Liver (tissue), 8 donors: ENCODE measurements at regions not wholly inside any gene's neighbourhood (a gene's known extent, or its start where the extent isn't known, plus 50 kb on each side); places are given as distances from the start of the nearest gene placed in this dataset.

Source experiments
- DNase-seq: peaks from one replicate; pipeline ENCODE4 v3.0.0-alpha.2; 2017; ENCODE audit warnings: low spot score
- H3K27ac ChIP-seq, 2 donors: one replicate each; pipeline ENCODE4 v1.7.0; 2013; ENCODE audit warnings: inconsistent platforms in 2 of 2, low read length in 2 of 2, control low read depth in 1 of 2, low read depth in 1 of 2, mild to moderate bottlenecking in 1 of 2
- H3K27me3 ChIP-seq, 4 donors: one replicate each; pipeline versions ENCODE4 v1.6.1 to v1.7.0; 2013; ENCODE audit warnings: low read length in 3 of 4, inconsistent platforms in 1 of 4, mild to moderate bottlenecking in 1 of 4, moderate library complexity in 1 of 4; ENCODE audit not compliant: control insufficient read depth in 4 of 4, insufficient read depth in 4 of 4
- H3K36me3 ChIP-seq, 4 donors: one replicate each; pipeline versions ENCODE4 v1.6.1 to v1.7.0; 2013; ENCODE audit warnings: low read length in 3 of 4, mild to moderate bottlenecking in 3 of 4, low read depth in 1 of 4, moderate library complexity in 1 of 4; ENCODE audit not compliant: control insufficient read depth in 4 of 4, insufficient read depth in 3 of 4
- H3K4me1 ChIP-seq, 4 donors: one replicate each; pipeline versions ENCODE4 v1.6.1 to v1.7.0; 2013; ENCODE audit warnings: low read length in 3 of 4, mild to moderate bottlenecking in 3 of 4, moderate library complexity in 1 of 4; ENCODE audit not compliant: control insufficient read depth in 4 of 4, insufficient read depth in 4 of 4
- H3K4me3 ChIP-seq, 3 donors: one replicate each; pipeline versions ENCODE4 v1.6.1 to v1.7.0; 2013; ENCODE audit warnings: low read length in 3 of 3, control low read depth in 1 of 3, low read depth in 1 of 3, mild to moderate bottlenecking in 1 of 3
- H3K9ac ChIP-seq, 2 donors: one replicate each; pipeline ENCODE4 v1.7.0; 2013; ENCODE audit warnings: low read length in 2 of 2, mild to moderate bottlenecking in 2 of 2, moderate library complexity in 2 of 2, control low read depth in 1 of 2, low read depth in 1 of 2
- H3K9me3 ChIP-seq, 4 donors: one replicate each; pipeline versions ENCODE4 v1.6.1 to v1.7.0; 2013; ENCODE audit warnings: low read length in 3 of 4; ENCODE audit not compliant: control insufficient read depth in 4 of 4
- EGR1 ChIP-seq, 2 donors: IDR thresholded peaks; 2 replicates each; pipeline ENCODE4 v1.6.1; 2016 to 2018; ENCODE audit warnings: antibody characterized with exemption in 2 of 2, low read depth in 2 of 2
- FOXA1 ChIP-seq: IDR thresholded peaks from 2 replicates; pipeline ENCODE4 v1.6.1; 2016; ENCODE audit warnings: antibody characterized with exemption
- GABPA ChIP-seq, 2 donors: IDR thresholded peaks in 1 of 2; conservative IDR thresholded peaks in 1 of 2; 2 replicates each; pipeline ENCODE4 v1.6.1; 2016; ENCODE audit warnings: antibody characterized with exemption in 2 of 2, mild to moderate bottlenecking in 1 of 2, moderate library complexity in 1 of 2
- HNF4A ChIP-seq, 2 donors: conservative IDR thresholded peaks; 2 replicates each; pipeline ENCODE4 v1.6.1; 2016; ENCODE audit warnings: antibody characterized with exemption in 2 of 2, mild to moderate bottlenecking in 2 of 2
- HNF4G ChIP-seq: IDR thresholded peaks from 2 replicates; pipeline ENCODE4 v1.6.1; 2016; ENCODE audit warnings: antibody characterized with exemption
- JUND ChIP-seq, 2 donors: IDR thresholded peaks; 2 replicates each; pipeline ENCODE4 v1.6.1; 2016; ENCODE audit warnings: antibody characterized with exemption in 2 of 2
- NR2F2 ChIP-seq: IDR thresholded peaks from 2 replicates; pipeline ENCODE4 v1.6.1; 2016; ENCODE audit warnings: antibody characterized with exemption
- RAD21 ChIP-seq, 2 donors: IDR thresholded peaks; 2 replicates each; pipeline ENCODE4 v1.6.1; 2016; ENCODE audit warnings: antibody characterized with exemption in 2 of 2, mild to moderate bottlenecking in 2 of 2
- RXRA ChIP-seq, 2 donors: IDR thresholded peaks; 2 replicates each; pipeline ENCODE4 v1.6.1; 2017 to 2018; ENCODE audit warnings: antibody characterized with exemption in 2 of 2, mild to moderate bottlenecking in 1 of 2
- SP1 ChIP-seq: IDR thresholded peaks from 2 replicates; pipeline ENCODE4 v1.6.1; 2018; ENCODE audit warnings: antibody characterized with exemption, mild to moderate bottlenecking
- TAF1 ChIP-seq: conservative IDR thresholded peaks from 2 replicates; pipeline ENCODE4 v1.6.1; 2016; ENCODE audit warnings: antibody characterized with exemption, mild to moderate bottlenecking
- YY1 ChIP-seq: IDR thresholded peaks from 2 replicates; pipeline ENCODE4 v1.6.1; 2016; ENCODE audit warnings: antibody characterized with exemption, mild to moderate bottlenecking
- WGBS: extraction: QIAGEN DNeasy Blood & Tissue Kit; methylation state at CpG from one replicate; pipeline ENCODE4 v1.1.7; 2013; 5-methylcytosine and 5-hydroxymethylcytosine counted together
- TF ChIP-seq, protein P1 (sequence below): IDR thresholded peaks from 2 replicates; pipeline ENCODE4 v1.6.1; 2016; ENCODE audit warnings: antibody characterized with exemption
- TF ChIP-seq, protein P2 (sequence below): IDR thresholded peaks from 2 replicates; pipeline ENCODE4 v1.6.1; 2016; ENCODE audit warnings: antibody characterized with exemption
- TF ChIP-seq, protein P3 (sequence below): IDR thresholded peaks from 2 replicates; pipeline ENCODE4 v1.6.1; 2016; ENCODE audit warnings: antibody characterized with exemption, mild to moderate bottlenecking
- TF ChIP-seq, protein P4 (sequence below): IDR thresholded peaks from 2 replicates; pipeline ENCODE4 v1.6.1; 2016; ENCODE audit warnings: antibody characterized with exemption
- TF ChIP-seq, protein P5 (sequence below): fragments of 150-350 bp; IDR thresholded peaks from 2 replicates; pipeline ENCODE4 v1.5.1; 2017; ENCODE audit warnings: improper control_type of control experiment, low read depth, low read length; ENCODE audit not compliant: missing input control
- donor health status: healthy.
- donor health status: healthy.
- donor health status: healthy.
- donor health status: healthy.
- donor health status: healthy.

DNA sequence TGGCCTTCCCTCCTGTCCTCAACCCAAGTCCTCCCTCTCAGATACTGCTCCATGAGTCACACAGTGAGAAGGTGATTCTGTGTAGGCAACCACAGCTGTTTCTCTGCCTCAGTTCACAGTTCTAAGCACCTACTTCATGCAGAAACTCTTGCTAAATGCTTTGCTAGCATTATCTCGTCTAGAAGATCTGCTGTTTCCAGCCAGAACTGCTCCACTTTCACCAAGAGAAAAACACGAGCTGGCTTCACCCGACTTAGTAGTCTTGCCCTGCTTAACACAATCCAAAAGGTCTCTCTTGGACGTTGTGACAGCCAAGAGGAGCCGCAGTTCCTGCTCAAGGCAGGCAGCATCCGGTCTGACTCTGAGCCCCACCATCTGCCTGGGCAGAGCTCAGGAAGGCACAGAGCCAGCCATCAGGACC, 272.1 kb downstream of the UACA start:
- WGBS, result 57% methylated on average over 6 of the region's 6 CpGs
- Histone ChIP-seq H3K4me3 (no peak overlapping the region), H3K4me1 (peaks cover 1 to 16% (median 4%) of the 10 kb centered on the region in 4 donors), H3K27ac (no peak overlapping the region), H3K9ac (no peak overlapping the region), H3K27me3 (no peaks in the 10 kb centered on the region), H3K9me3 (no peaks in the 10 kb centered on the region), H3K36me3 (no peaks in the 10 kb centered on the region)
- no peak for TF ChIP-seq JUND (IDR thresholded peaks at IDR 0.05)
- TF ChIP-seq HNF4G, result no peak
- no peak for DNase-seq

DNA sequence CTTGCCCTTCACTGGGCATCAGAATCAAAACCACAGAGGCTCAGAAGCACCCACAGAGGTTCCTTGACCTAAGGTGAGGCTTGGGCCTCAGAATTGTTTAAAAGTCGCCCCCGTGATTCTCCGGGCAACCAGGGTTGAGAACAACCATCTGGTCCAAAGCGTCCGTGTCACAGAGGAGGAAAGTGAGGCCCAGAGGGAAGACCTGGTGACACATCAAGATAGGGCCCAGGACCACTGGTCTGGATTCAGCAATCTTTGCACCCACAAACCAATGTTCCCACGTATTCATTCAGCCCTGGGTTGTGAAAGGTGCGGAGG, 272.6 kb downstream of the UACA start:
- no peak for TF ChIP-seq NR2F2
- TF ChIP-seq SP1, result no peak
- no peak for TF ChIP-seq FOXA1
- TF ChIP-seq, protein P1, sequence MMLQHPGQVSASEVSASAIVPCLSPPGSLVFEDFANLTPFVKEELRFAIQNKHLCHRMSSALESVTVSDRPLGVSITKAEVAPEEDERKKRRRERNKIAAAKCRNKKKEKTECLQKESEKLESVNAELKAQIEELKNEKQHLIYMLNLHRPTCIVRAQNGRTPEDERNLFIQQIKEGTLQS, result no peak
- no peak for TF ChIP-seq TAF1
- no peak for TF ChIP-seq JUND (IDR thresholded peaks at IDR 0.05)
- no peak for TF ChIP-seq RAD21 (IDR thresholded peaks at IDR 0.05)
- TF ChIP-seq, protein P2, sequence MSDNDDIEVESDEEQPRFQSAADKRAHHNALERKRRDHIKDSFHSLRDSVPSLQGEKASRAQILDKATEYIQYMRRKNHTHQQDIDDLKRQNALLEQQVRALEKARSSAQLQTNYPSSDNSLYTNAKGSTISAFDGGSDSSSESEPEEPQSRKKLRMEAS, result no peak
- no peak for TF ChIP-seq EGR1 (IDR thresholded peaks at IDR 0.05; ENCODE audit: low read depth in 2 of 2)
- TF ChIP-seq, protein P3, sequence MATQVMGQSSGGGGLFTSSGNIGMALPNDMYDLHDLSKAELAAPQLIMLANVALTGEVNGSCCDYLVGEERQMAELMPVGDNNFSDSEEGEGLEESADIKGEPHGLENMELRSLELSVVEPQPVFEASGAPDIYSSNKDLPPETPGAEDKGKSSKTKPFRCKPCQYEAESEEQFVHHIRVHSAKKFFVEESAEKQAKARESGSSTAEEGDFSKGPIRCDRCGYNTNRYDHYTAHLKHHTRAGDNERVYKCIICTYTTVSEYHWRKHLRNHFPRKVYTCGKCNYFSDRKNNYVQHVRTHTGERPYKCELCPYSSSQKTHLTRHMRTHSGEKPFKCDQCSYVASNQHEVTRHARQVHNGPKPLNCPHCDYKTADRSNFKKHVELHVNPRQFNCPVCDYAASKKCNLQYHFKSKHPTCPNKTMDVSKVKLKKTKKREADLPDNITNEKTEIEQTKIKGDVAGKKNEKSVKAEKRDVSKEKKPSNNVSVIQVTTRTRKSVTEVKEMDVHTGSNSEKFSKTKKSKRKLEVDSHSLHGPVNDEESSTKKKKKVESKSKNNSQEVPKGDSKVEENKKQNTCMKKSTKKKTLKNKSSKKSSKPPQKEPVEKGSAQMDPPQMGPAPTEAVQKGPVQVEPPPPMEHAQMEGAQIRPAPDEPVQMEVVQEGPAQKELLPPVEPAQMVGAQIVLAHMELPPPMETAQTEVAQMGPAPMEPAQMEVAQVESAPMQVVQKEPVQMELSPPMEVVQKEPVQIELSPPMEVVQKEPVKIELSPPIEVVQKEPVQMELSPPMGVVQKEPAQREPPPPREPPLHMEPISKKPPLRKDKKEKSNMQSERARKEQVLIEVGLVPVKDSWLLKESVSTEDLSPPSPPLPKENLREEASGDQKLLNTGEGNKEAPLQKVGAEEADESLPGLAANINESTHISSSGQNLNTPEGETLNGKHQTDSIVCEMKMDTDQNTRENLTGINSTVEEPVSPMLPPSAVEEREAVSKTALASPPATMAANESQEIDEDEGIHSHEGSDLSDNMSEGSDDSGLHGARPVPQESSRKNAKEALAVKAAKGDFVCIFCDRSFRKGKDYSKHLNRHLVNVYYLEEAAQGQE, result no peak
- TF ChIP-seq GABPA (IDR thresholded peaks at IDR 0.05 in 1 of 2, conservative IDR thresholded peaks at IDR 0.05 in 1 of 2), result no peak
- no peak for TF ChIP-seq HNF4A (conservative IDR thresholded peaks at IDR 0.05)
- TF ChIP-seq YY1, result no peak
- TF ChIP-seq, protein P4, sequence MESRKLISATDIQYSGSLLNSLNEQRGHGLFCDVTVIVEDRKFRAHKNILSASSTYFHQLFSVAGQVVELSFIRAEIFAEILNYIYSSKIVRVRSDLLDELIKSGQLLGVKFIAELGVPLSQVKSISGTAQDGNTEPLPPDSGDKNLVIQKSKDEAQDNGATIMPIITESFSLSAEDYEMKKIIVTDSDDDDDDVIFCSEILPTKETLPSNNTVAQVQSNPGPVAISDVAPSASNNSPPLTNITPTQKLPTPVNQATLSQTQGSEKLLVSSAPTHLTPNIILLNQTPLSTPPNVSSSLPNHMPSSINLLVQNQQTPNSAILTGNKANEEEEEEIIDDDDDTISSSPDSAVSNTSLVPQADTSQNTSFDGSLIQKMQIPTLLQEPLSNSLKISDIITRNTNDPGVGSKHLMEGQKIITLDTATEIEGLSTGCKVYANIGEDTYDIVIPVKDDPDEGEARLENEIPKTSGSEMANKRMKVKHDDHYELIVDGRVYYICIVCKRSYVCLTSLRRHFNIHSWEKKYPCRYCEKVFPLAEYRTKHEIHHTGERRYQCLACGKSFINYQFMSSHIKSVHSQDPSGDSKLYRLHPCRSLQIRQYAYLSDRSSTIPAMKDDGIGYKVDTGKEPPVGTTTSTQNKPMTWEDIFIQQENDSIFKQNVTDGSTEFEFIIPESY, result no peak
- no peak for TF ChIP-seq HNF4G
- no peak for TF ChIP-seq RXRA (IDR thresholded peaks at IDR 0.05)
- TF ChIP-seq, protein P5, sequence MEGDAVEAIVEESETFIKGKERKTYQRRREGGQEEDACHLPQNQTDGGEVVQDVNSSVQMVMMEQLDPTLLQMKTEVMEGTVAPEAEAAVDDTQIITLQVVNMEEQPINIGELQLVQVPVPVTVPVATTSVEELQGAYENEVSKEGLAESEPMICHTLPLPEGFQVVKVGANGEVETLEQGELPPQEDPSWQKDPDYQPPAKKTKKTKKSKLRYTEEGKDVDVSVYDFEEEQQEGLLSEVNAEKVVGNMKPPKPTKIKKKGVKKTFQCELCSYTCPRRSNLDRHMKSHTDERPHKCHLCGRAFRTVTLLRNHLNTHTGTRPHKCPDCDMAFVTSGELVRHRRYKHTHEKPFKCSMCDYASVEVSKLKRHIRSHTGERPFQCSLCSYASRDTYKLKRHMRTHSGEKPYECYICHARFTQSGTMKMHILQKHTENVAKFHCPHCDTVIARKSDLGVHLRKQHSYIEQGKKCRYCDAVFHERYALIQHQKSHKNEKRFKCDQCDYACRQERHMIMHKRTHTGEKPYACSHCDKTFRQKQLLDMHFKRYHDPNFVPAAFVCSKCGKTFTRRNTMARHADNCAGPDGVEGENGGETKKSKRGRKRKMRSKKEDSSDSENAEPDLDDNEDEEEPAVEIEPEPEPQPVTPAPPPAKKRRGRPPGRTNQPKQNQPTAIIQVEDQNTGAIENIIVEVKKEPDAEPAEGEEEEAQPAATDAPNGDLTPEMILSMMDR, result no peak
- Histone ChIP-seq H3K36me3 (no peaks in the 10 kb centered on the region), H3K27ac (no peak overlapping the region), H3K4me3 (no peak overlapping the region), H3K4me1 (peaks cover 1 to 16% (median 4%) of the 10 kb centered on the region in 4 donors), H3K9me3 (no peaks in the 10 kb centered on the region), H3K27me3 (no peaks in the 10 kb centered on the region), H3K9ac (no peak overlapping the region)
- 89% methylated on average over 7 of the region's 7 CpGs for WGBS
- no peak for DNase-seq
